ENCODE measurements at regions not wholly inside any gene's neighbourhood (a gene's known extent, or its start where the extent isn't known, plus 50 kb on each side); places are given as distances from the start of the nearest gene placed in this dataset.
"Not testable (repeated sequence)": the region's sequence is repeated elsewhere in the genome, so short reads cannot be mapped to it uniquely, and the experiment has no call there.

- DNase-seq, result not testable (repeated sequence)
These were observed 98.1 kb downstream of the RTP4 start for GRCh38 chr3:187466306-187466705.

- DNase-seq, result no peak
These were observed 97.3 kb downstream of the RTP4 start for GRCh38 chr3:187465503-187465902.

GRCh38 chr3:187464682-187465081 lies 96.5 kb downstream of the RTP4 start:
- no peak for DNase-seq

GRCh38 chr3:187458921-187459320 lies 90.7 kb downstream of the RTP4 start:
- no peak for DNase-seq

- no peak for DNase-seq
These were observed 90.2 kb downstream of the RTP4 start for GRCh38 chr3:187458383-187458782.

GRCh38 chr3:187456250-187456649 lies 88.1 kb downstream of the RTP4 start:
- DNase-seq, result no peak

GRCh38 chr3:187454085-187454815 lies 86.1 kb downstream of the RTP4 start:
- no peak for DNase-seq

GRCh38 chr3:187450431-187451190 lies 82.4 kb downstream of the RTP4 start:
- no peak for DNase-seq

- no peak for DNase-seq
These were observed 80.5 kb downstream of the RTP4 start for GRCh38 chr3:187448674-187449073.

GRCh38 chr3:187447737-187448136 lies 79.6 kb downstream of the RTP4 start:
- no peak for DNase-seq

- no peak for DNase-seq
These were observed 77.2 kb downstream of the RTP4 start for GRCh38 chr3:187445356-187445755.

- DNase-seq, result no peak
These were observed 66.3 kb downstream of the RTP4 start for GRCh38 chr3:187434524-187434923.

- DNase-seq, result no peak
These were observed 62.4 kb downstream of the RTP4 start for GRCh38 chr3:187430576-187430975.
